Liver (tissue), 8 donors: ENCODE measurements at regions not wholly inside any gene's neighbourhood (a gene's known extent, or its start where the extent isn't known, plus 50 kb on each side); places are given as distances from the start of the nearest gene placed in this dataset.

Source experiments
- DNase-seq: peaks from one replicate; pipeline ENCODE4 v3.0.0-alpha.2; 2017; ENCODE audit warnings: low spot score
- H3K27ac ChIP-seq, 2 donors: one replicate each; pipeline ENCODE4 v1.7.0; 2013; ENCODE audit warnings: inconsistent platforms in 2 of 2, low read length in 2 of 2, control low read depth in 1 of 2, low read depth in 1 of 2, mild to moderate bottlenecking in 1 of 2
- H3K27me3 ChIP-seq, 4 donors: one replicate each; pipeline versions ENCODE4 v1.6.1 to v1.7.0; 2013; ENCODE audit warnings: low read length in 3 of 4, inconsistent platforms in 1 of 4, mild to moderate bottlenecking in 1 of 4, moderate library complexity in 1 of 4; ENCODE audit not compliant: control insufficient read depth in 4 of 4, insufficient read depth in 4 of 4
- H3K36me3 ChIP-seq, 4 donors: one replicate each; pipeline versions ENCODE4 v1.6.1 to v1.7.0; 2013; ENCODE audit warnings: low read length in 3 of 4, mild to moderate bottlenecking in 3 of 4, low read depth in 1 of 4, moderate library complexity in 1 of 4; ENCODE audit not compliant: control insufficient read depth in 4 of 4, insufficient read depth in 3 of 4
- H3K4me1 ChIP-seq, 4 donors: one replicate each; pipeline versions ENCODE4 v1.6.1 to v1.7.0; 2013; ENCODE audit warnings: low read length in 3 of 4, mild to moderate bottlenecking in 3 of 4, moderate library complexity in 1 of 4; ENCODE audit not compliant: control insufficient read depth in 4 of 4, insufficient read depth in 4 of 4
- H3K4me3 ChIP-seq, 3 donors: one replicate each; pipeline versions ENCODE4 v1.6.1 to v1.7.0; 2013; ENCODE audit warnings: low read length in 3 of 3, control low read depth in 1 of 3, low read depth in 1 of 3, mild to moderate bottlenecking in 1 of 3
- H3K9ac ChIP-seq, 2 donors: one replicate each; pipeline ENCODE4 v1.7.0; 2013; ENCODE audit warnings: low read length in 2 of 2, mild to moderate bottlenecking in 2 of 2, moderate library complexity in 2 of 2, control low read depth in 1 of 2, low read depth in 1 of 2
- H3K9me3 ChIP-seq, 4 donors: one replicate each; pipeline versions ENCODE4 v1.6.1 to v1.7.0; 2013; ENCODE audit warnings: low read length in 3 of 4; ENCODE audit not compliant: control insufficient read depth in 4 of 4
- ATF3 ChIP-seq: IDR thresholded peaks from 2 replicates; pipeline ENCODE4 v1.6.1; 2016; ENCODE audit warnings: antibody characterized with exemption
- CTCF ChIP-seq: fragments of 150-350 bp; IDR thresholded peaks from 2 replicates; pipeline ENCODE4 v1.5.1; 2017; ENCODE audit warnings: improper control_type of control experiment, low read depth, low read length; ENCODE audit not compliant: missing input control
- EGR1 ChIP-seq, 2 donors: IDR thresholded peaks; 2 replicates each; pipeline ENCODE4 v1.6.1; 2016 to 2018; ENCODE audit warnings: antibody characterized with exemption in 2 of 2, low read depth in 2 of 2
- FOXA1 ChIP-seq: IDR thresholded peaks from 2 replicates; pipeline ENCODE4 v1.6.1; 2016; ENCODE audit warnings: antibody characterized with exemption
- FOXA2 ChIP-seq: IDR thresholded peaks from 2 replicates; pipeline ENCODE4 v1.6.1; 2016; ENCODE audit warnings: antibody characterized with exemption
- GABPA ChIP-seq, 2 donors: IDR thresholded peaks in 1 of 2; conservative IDR thresholded peaks in 1 of 2; 2 replicates each; pipeline ENCODE4 v1.6.1; 2016; ENCODE audit warnings: antibody characterized with exemption in 2 of 2, mild to moderate bottlenecking in 1 of 2, moderate library complexity in 1 of 2
- HNF4A ChIP-seq, 2 donors: conservative IDR thresholded peaks; 2 replicates each; pipeline ENCODE4 v1.6.1; 2016; ENCODE audit warnings: antibody characterized with exemption in 2 of 2, mild to moderate bottlenecking in 2 of 2
- HNF4G ChIP-seq: IDR thresholded peaks from 2 replicates; pipeline ENCODE4 v1.6.1; 2016; ENCODE audit warnings: antibody characterized with exemption
- JUND ChIP-seq, 2 donors: IDR thresholded peaks; 2 replicates each; pipeline ENCODE4 v1.6.1; 2016; ENCODE audit warnings: antibody characterized with exemption in 2 of 2
- MAX ChIP-seq: IDR thresholded peaks from 2 replicates; pipeline ENCODE4 v1.6.1; 2016; ENCODE audit warnings: antibody characterized with exemption
- REST ChIP-seq: IDR thresholded peaks from 2 replicates; pipeline ENCODE4 v1.6.1; 2016; ENCODE audit warnings: antibody characterized with exemption, mild to moderate bottlenecking
- TAF1 ChIP-seq: conservative IDR thresholded peaks from 2 replicates; pipeline ENCODE4 v1.6.1; 2016; ENCODE audit warnings: antibody characterized with exemption, mild to moderate bottlenecking
- YY1 ChIP-seq: IDR thresholded peaks from 2 replicates; pipeline ENCODE4 v1.6.1; 2016; ENCODE audit warnings: antibody characterized with exemption, mild to moderate bottlenecking
- ZBTB33 ChIP-seq: IDR thresholded peaks from 2 replicates; pipeline ENCODE4 v1.6.1; 2016; ENCODE audit warnings: antibody characterized with exemption
- WGBS: extraction: QIAGEN DNeasy Blood & Tissue Kit; methylation state at CpG from one replicate; pipeline ENCODE4 v1.1.7; 2013; 5-methylcytosine and 5-hydroxymethylcytosine counted together
- donor health status: healthy.
- donor health status: healthy.
- donor health status: healthy.
- donor health status: healthy.
- donor health status: healthy.

GRCh38 chr2:219902891-219903552 lies 275.6 kb downstream of the SLC4A3 start (continued):
- TF ChIP-seq ATF3: no peak

GRCh38 chr2:219905640-219906039 lies 278.2 kb downstream of the SLC4A3 start:
- Histone ChIP-seq H3K9ac (no peak overlapping the region), H3K4me3 (no peak overlapping the region), H3K36me3 (no peaks in the 10 kb centered on the region), H3K27ac (no peak overlapping the region), H3K9me3 (no peaks in the 10 kb centered on the region), H3K27me3 (peaks cover 0 to 2% (median 0%) of the 10 kb centered on the region in 4 donors), H3K4me1 (no peaks in the 10 kb centered on the region)
- 78% methylated on average over 2 of the region's 2 CpGs for WGBS
- DNase-seq: no peak
- TF ChIP-seq CTCF: no peak
- TF ChIP-seq ATF3: no peak
- TF ChIP-seq FOXA2: no peak
- TF ChIP-seq TAF1: no peak
- no peak for TF ChIP-seq HNF4A (conservative IDR thresholded peaks at IDR 0.05)
- no peak for TF ChIP-seq REST
- TF ChIP-seq HNF4G: no peak
- TF ChIP-seq JUND (IDR thresholded peaks at IDR 0.05): no peak
- TF ChIP-seq ZBTB33: no peak
- no peak for TF ChIP-seq YY1
- no peak for TF ChIP-seq EGR1 (IDR thresholded peaks at IDR 0.05; ENCODE audit: low read depth in 2 of 2)
- TF ChIP-seq MAX: no peak
- no peak for TF ChIP-seq GABPA (IDR thresholded peaks at IDR 0.05 in 1 of 2, conservative IDR thresholded peaks at IDR 0.05 in 1 of 2)
- no peak for TF ChIP-seq FOXA1
